Naive thymus-derived CD4-positive, alpha-beta T cell (primary cell): ENCODE measurements at regions not wholly inside any gene's neighbourhood (a gene's known extent, or its start where the extent isn't known, plus 50 kb on each side); places are given as distances from the start of the nearest gene placed in this dataset.

Experiments used
- ATAC-seq: fragments of 150-1000 bp; cut with Tn5 transposase; 2 replicates; pipeline ENCODE4 v1.10.0; 2021; ENCODE audit warnings: mild to moderate bottlenecking, moderate library complexity
- CTCF ChIA-PET: fragments of 350-600 bp; sonication (Branson Sonifier 250); formaldehyde crosslinking; loops from one replicate; lab custom pipeline; 2021; ENCODE audit warnings: antibody characterized with exemption; lab: Charles Lee
- POLR2A ChIA-PET: fragments of 350-600 bp; sonication (Branson Sonifier 250); formaldehyde crosslinking; loops from one replicate; lab custom pipeline; 2021; ENCODE audit warnings: antibody characterized with exemption, inconsistent platforms; lab: Charles Lee
- DNase-seq, 9 donors: peaks; one replicate each; pipeline versions ENCODE4 v3.0.0 to v3.0.0-alpha.2; 2020 to 2022; ENCODE audit warnings: mixed read lengths in 1 of 9
- H3K27ac ChIP-seq: one replicate; pipeline ENCODE4 v1.7.0; 2013; ENCODE audit warnings: mild to moderate bottlenecking, low read depth, low read length, moderate library complexity
- H3K27me3 ChIP-seq, 2 donors: one replicate each; pipeline ENCODE4 v1.7.0; 2013; ENCODE audit warnings: low read length in 2 of 2, mild to moderate bottlenecking in 2 of 2, moderate library complexity in 2 of 2; ENCODE audit not compliant: control insufficient read depth in 2 of 2, insufficient read depth in 2 of 2
- H3K36me3 ChIP-seq, 3 experiments: 1 replicate in 2 of 3; 2 replicates in 1 of 3; pipeline ENCODE4 v1.7.0; 2013; ENCODE audit warnings: low read length in 3 of 3, mild to moderate bottlenecking in 3 of 3, moderate library complexity in 1 of 3; ENCODE audit not compliant: insufficient read depth in 3 of 3, control insufficient read depth in 2 of 3
- H3K4me1 ChIP-seq, 2 donors: one replicate each; pipeline ENCODE4 v1.7.0; 2013; ENCODE audit warnings: low read length in 2 of 2, mild to moderate bottlenecking in 2 of 2, moderate library complexity in 1 of 2; ENCODE audit not compliant: control insufficient read depth in 2 of 2, insufficient read depth in 2 of 2
- H3K4me3 ChIP-seq: 2 replicates; pipeline ENCODE4 v1.7.0; 2013; ENCODE audit warnings: mild to moderate bottlenecking, low read length
- H3K9me3 ChIP-seq, 3 experiments: 1 replicate in 2 of 3; 2 replicates in 1 of 3; pipeline ENCODE4 v1.7.0; 2013; ENCODE audit warnings: low read length in 3 of 3; ENCODE audit not compliant: control insufficient read depth in 2 of 3
- H3K27ac Mint-ChIP-seq, 9 donors: one replicate each; pipeline ENCODE4 v1.8.0; 2020 to 2022; ENCODE audit warnings: mixed read lengths in 9 of 9, mild to moderate bottlenecking in 8 of 9, moderate library complexity in 5 of 9, inconsistent platforms in 2 of 9
- H3K27me3 Mint-ChIP-seq, 5 donors: one replicate each; pipeline ENCODE4 v1.8.0; 2021 to 2022; ENCODE audit warnings: mixed read lengths in 5 of 5, mild to moderate bottlenecking in 1 of 5
- H3K36me3 Mint-ChIP-seq, 5 donors: one replicate each; pipeline ENCODE4 v1.8.0; 2020 to 2022; ENCODE audit warnings: mixed read lengths in 5 of 5, mild to moderate bottlenecking in 3 of 5, inconsistent platforms in 1 of 5
- H3K4me1 Mint-ChIP-seq, 7 donors: one replicate each; pipeline ENCODE4 v1.8.0; 2020 to 2022; ENCODE audit warnings: mixed read lengths in 7 of 7, mild to moderate bottlenecking in 3 of 7, inconsistent platforms in 1 of 7
- H3K4me3 Mint-ChIP-seq, 10 donors: one replicate each; pipeline ENCODE4 v1.8.0; 2020 to 2022; ENCODE audit warnings: mild to moderate bottlenecking in 10 of 10, mixed read lengths in 10 of 10, moderate library complexity in 6 of 10, inconsistent platforms in 2 of 10
- H3K9me3 Mint-ChIP-seq, 11 donors: one replicate each; pipeline ENCODE4 v1.8.0; 2020 to 2022; ENCODE audit warnings: mixed read lengths in 11 of 11, mild to moderate bottlenecking in 4 of 11, inconsistent platforms in 1 of 11, moderate library complexity in 1 of 11
- intact Hi-C, 2 donors: fragments of 100-400 bp; cut with micrococcal nuclease; formaldehyde crosslinking; loops; one replicate each; pipeline ENCODE4 v1.15.1; 2023

DNA sequence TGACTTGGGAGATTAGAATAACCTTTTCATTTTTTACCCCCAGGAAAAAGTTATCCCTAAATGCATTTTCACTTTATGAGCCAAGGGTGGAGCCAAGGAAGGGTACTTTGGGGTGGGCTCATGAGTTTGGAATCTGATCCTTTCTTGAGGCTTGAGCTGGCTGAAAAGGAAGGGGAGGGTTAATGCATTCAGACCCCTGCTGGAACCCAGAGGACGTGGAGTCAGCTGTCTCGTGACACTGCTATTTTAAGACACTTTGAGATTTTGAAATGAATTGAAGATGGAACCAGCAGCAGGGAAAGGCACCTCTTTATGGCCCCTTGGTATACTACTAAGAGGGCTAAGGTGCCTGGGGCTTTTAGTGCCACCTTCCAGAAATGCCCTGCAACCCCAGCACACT is 90.4 kb downstream of the MARCHF4 start:
- no peaks in the 10 kb centered on the region for H3K27me3 Mint-ChIP-seq
- H3K9me3 Mint-ChIP-seq, result peaks cover 0 to 2% (median 0%) of the 10 kb centered on the region in 11 donors
- ChIA-PET POLR2A (no interaction called here), CTCF (no interaction called here)
- H3K36me3 Mint-ChIP-seq, result no peaks in the 10 kb centered on the region
- peaks cover 0 to 12% (median 6%) of the 10 kb centered on the region in 7 donors for H3K4me1 Mint-ChIP-seq
- DNase-seq, result no peak
- H3K4me1 ChIP-seq, result no peaks in the 10 kb centered on the region
- no peak overlapping the region for H3K4me3 ChIP-seq
- no peaks in the 10 kb centered on the region for H3K36me3 ChIP-seq
- intact Hi-C loops, result no loop called here
- H3K4me3 Mint-ChIP-seq, result no peak overlapping the region
- no peak overlapping the region for H3K27ac ChIP-seq
- no peaks in the 10 kb centered on the region for H3K27me3 ChIP-seq
- H3K9me3 ChIP-seq, result no peaks in the 10 kb centered on the region
- no peak overlapping the region for H3K27ac Mint-ChIP-seq
- no peak for ATAC-seq

GRCh38 chr2:216281316-216281715 is 91.0 kb downstream of the MARCHF4 start:
- ChIA-PET CTCF (no interaction called here), POLR2A (no interaction called here)
- Mint-ChIP-seq H3K9me3 (peaks cover 0 to 2% (median 0%) of the 10 kb centered on the region in 11 donors), H3K4me1 (peaks cover 0 to 7% (median under 1%) of the 10 kb centered on the region in 7 donors), H3K27me3 (no peaks in the 10 kb centered on the region), H3K27ac (no peak overlapping the region), H3K36me3 (no peaks in the 10 kb centered on the region), H3K4me3 (no peak overlapping the region)
- Histone ChIP-seq H3K27ac (no peak overlapping the region), H3K36me3 (no peaks in the 10 kb centered on the region), H3K4me3 (no peak overlapping the region), H3K4me1 (no peaks in the 10 kb centered on the region), H3K9me3 (no peaks in the 10 kb centered on the region), H3K27me3 (no peaks in the 10 kb centered on the region)
- ATAC-seq (no peak), DNase-seq (no peak)
- intact Hi-C loops, result no loop called here

DNA sequence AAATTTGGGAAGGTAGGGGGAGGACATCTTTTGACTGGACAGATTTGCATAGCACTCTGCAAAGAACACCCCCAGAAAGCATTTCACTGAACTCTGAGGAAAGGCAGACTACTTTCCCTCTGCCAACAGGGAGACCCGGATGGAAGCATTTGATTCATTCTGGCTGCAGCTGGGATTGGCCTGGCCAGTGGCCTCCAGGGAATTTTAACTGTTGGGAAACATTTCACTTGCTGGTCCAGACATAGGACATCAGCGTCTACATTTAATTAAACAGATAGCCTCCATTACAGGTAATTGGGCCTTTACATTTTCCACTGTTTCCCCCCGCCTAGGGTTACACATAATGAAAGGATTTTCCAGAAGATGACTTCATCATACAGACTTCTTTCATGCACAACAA is 92.8 kb downstream of the MARCHF4 start:
- ChIA-PET POLR2A (no interaction called here), CTCF (interaction anchor here (1.2 kb wide), 1 partner anchor 62 kb away, joined by 3 read pairs; no protein-coding TSS in a partner anchor)
- no peak for DNase-seq
- H3K4me3 ChIP-seq, result no peak overlapping the region
- ATAC-seq, result no peak
- peaks cover 0 to 1% (median 0%) of the 10 kb centered on the region in 5 donors for H3K27me3 Mint-ChIP-seq
- peaks cover 0 to 3% (median 0%) of the 10 kb centered on the region in 5 donors for H3K36me3 Mint-ChIP-seq
- no peak overlapping the region for H3K27ac ChIP-seq
- H3K4me3 Mint-ChIP-seq, result no peak overlapping the region
- no peaks in the 10 kb centered on the region for H3K36me3 ChIP-seq
- no peaks in the 10 kb centered on the region for H3K27me3 ChIP-seq
- no peaks in the 10 kb centered on the region for H3K9me3 Mint-ChIP-seq
- H3K9me3 ChIP-seq, result no peaks in the 10 kb centered on the region
- intact Hi-C loops, result no loop called here
- H3K4me1 ChIP-seq, result no peaks in the 10 kb centered on the region
- no peak overlapping the region for H3K27ac Mint-ChIP-seq
- H3K4me1 Mint-ChIP-seq, result peaks cover 0 to 4% (median 0%) of the 10 kb centered on the region in 7 donors

DNA sequence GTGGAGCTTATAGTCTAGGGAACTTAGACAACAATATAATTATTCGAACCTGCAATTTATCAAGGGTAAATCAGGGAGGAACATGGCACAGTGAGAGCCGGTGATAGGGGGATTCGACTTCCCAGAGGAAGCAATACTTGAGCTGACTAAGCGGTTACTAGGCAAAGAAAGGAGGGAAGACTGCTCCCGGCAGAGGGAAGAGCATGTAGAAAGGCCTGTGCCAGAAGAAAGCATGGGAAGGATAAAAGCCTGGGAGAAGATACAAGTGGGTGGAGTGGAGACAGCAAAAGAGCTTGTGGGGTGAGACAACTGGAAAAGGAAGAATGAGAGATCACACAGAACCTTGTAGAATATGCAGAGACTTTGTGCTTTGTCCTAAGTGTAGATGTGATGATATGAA is 93.3 kb downstream of the MARCHF4 start:
- Histone ChIP-seq H3K4me3 (no peak overlapping the region), H3K9me3 (no peaks in the 10 kb centered on the region), H3K27ac (no peak overlapping the region), H3K36me3 (no peaks in the 10 kb centered on the region), H3K27me3 (no peaks in the 10 kb centered on the region), H3K4me1 (no peaks in the 10 kb centered on the region)
- DNase-seq, result no peak
- ATAC-seq, result no peak
- ChIA-PET CTCF (interaction anchor here (1.2 kb wide), 1 partner anchor 62 kb away, joined by 3 read pairs; no protein-coding TSS in a partner anchor), POLR2A (no interaction called here)
- Mint-ChIP-seq H3K9me3 (no peaks in the 10 kb centered on the region), H3K27me3 (peaks cover 0 to 3% (median 0%) of the 10 kb centered on the region in 5 donors), H3K27ac (peak overlapping the region in 1 of 9 donors; percentile 9), H3K4me3 (no peak overlapping the region), H3K4me1 (peaks cover 0 to 4% (median 0%) of the 10 kb centered on the region in 7 donors), H3K36me3 (peaks cover 0 to 3% (median 0%) of the 10 kb centered on the region in 5 donors)
- intact Hi-C loops, result no loop called here

DNA sequence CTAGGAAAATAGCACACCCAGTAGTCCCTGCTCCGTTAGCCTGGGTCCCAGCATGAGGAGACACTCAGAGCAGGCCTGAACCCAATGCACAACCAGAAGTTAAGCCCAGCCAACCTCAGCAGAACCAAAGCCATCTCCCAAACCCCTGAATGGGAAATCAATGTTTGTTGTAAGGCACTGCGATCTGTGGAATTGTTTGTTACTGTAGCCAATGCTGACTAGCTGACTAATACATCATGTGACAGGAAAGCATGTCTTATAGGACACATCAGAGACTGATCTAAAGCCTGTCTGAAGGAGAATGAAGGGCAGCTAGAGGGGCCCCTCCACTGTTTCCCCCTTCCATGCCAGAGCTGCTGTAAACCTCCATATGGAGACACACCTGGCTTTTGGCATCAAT is 96.4 kb downstream of the MARCHF4 start:
- Histone ChIP-seq H3K27ac (no peak overlapping the region), H3K36me3 (no peaks in the 10 kb centered on the region), H3K27me3 (no peaks in the 10 kb centered on the region), H3K9me3 (no peaks in the 10 kb centered on the region), H3K4me1 (no peaks in the 10 kb centered on the region), H3K4me3 (no peak overlapping the region)
- POLR2A ChIA-PET, result no interaction called here
- Mint-ChIP-seq H3K4me1 (no peaks in the 10 kb centered on the region), H3K27ac (peak overlapping the region in 1 of 9 donors; percentile 28), H3K9me3 (peaks cover 0 to 4% (median 0%) of the 10 kb centered on the region in 11 donors), H3K36me3 (peaks cover 0 to 3% (median 0%) of the 10 kb centered on the region in 5 donors), H3K4me3 (no peak overlapping the region), H3K27me3 (peaks cover 0 to 3% (median 0%) of the 10 kb centered on the region in 5 donors)
- ATAC-seq, result no peak
- CTCF ChIA-PET, result no interaction called here
- DNase-seq, result no peak
- intact Hi-C loops, result no loop called here

DNA sequence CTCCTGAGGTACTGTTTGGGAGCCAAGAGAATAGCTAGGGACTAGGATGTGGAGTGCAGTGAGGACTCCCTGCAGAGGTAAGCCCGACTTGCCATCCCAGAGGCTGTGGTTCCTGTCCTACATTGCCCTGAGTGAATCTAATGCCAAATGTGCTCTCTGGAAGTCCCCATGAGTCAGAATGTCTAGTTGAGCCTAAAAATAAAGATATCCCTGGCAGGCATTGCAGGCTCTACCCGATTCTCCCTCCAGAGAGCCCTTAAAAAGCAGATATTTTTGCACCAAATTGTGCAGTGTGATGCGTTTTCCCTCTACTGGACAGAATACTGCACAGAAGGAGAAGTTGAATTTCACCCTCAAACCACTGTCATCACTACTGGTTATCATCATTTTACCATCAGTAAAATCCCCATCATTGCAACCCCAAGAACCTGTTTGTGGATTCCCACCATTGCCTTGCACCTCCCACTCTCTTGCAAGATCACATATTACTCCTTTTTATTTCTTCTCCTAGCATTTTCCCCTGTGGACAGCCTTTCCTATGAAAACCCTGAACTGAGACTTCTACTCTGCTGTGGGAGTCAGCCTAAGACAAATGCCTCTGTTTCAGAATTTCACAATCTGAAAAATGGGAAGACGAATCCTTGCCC is 98.0 kb downstream of the MARCHF4 start:
- no peak for ATAC-seq

DNA sequence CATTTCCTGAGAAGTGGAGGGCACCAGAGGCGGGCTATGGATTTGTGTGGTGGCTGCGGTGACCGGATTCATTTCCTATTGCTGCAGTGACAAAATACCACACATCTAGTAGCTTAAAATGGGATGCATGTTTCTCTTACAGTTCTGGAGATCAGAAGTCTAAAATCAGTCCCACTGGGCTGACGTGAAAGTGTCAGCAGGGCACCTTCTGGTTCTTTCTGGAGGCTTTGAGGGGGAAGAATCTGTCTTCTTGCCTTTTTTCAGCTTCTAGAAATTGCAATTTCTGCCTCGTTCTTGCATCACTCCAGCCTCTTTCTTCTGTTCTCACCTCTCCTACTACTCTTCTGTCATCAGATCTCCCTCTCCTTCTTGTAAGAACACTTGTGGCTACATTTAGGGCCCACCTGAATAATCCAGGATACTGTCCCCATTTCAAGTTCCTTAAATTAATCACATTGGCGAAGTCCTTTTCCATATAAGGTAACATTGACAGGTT is 111.2 kb downstream of the MARCHF4 start:
- peaks cover 0 to 1% (median 0%) of the 10 kb centered on the region in 11 donors for H3K9me3 Mint-ChIP-seq
- intact Hi-C loops, result no loop called here
- no peak overlapping the region for H3K4me3 ChIP-seq
- DNase-seq, result no peak
- H3K27ac ChIP-seq, result no peak overlapping the region
- H3K36me3 Mint-ChIP-seq, result no peaks in the 10 kb centered on the region
- peaks cover 0 to 5% (median 0%) of the 10 kb centered on the region in 5 donors for H3K27me3 Mint-ChIP-seq
- no peaks in the 10 kb centered on the region for H3K9me3 ChIP-seq
- ChIA-PET POLR2A (no interaction called here), CTCF (no interaction called here)
- H3K27ac Mint-ChIP-seq, result no peak overlapping the region
- no peaks in the 10 kb centered on the region for H3K4me1 ChIP-seq
- no peak for ATAC-seq
- H3K4me3 Mint-ChIP-seq, result no peak overlapping the region
- no peaks in the 10 kb centered on the region for H3K36me3 ChIP-seq
- H3K4me1 Mint-ChIP-seq, result peaks cover 0 to 7% (median 0%) of the 10 kb centered on the region in 7 donors
- H3K27me3 ChIP-seq, result no peaks in the 10 kb centered on the region

More for the DNA sequence above, 98.0 kb downstream of the MARCHF4 start:
- H3K36me3 ChIP-seq, result no peaks in the 10 kb centered on the region
- no peaks in the 10 kb centered on the region for H3K27me3 ChIP-seq
- H3K27me3 Mint-ChIP-seq, result peaks cover 0 to 3% (median 0%) of the 10 kb centered on the region in 5 donors
- DNase-seq, result no peak
- H3K4me3 Mint-ChIP-seq, result no peak overlapping the region
- ChIA-PET POLR2A (no interaction called here), CTCF (no interaction called here)
- H3K27ac Mint-ChIP-seq, result no peak overlapping the region
- no peaks in the 10 kb centered on the region for H3K9me3 ChIP-seq
- intact Hi-C loops, result no loop called here
- peaks cover 0 to 6% (median 0%) of the 10 kb centered on the region in 5 donors for H3K36me3 Mint-ChIP-seq
- no peak overlapping the region for H3K27ac ChIP-seq
- no peak overlapping the region for H3K4me3 ChIP-seq
- H3K4me1 ChIP-seq, result no peaks in the 10 kb centered on the region
- peaks cover 0 to 10% (median 0%) of the 10 kb centered on the region in 11 donors for H3K9me3 Mint-ChIP-seq
- no peaks in the 10 kb centered on the region for H3K4me1 Mint-ChIP-seq
